Ovary (tissue), 7 donors: ENCODE measurements at regions not wholly inside any gene's neighbourhood (a gene's known extent, or its start where the extent isn't known, plus 50 kb on each side); places are given as distances from the start of the nearest gene placed in this dataset.

ENCODE experiments used
- DNase-seq, 5 donors: peaks; one replicate each; pipeline ENCODE4 v3.0.0-alpha.2; 2019 to 2020
- H3K27ac ChIP-seq, 2 donors: fragments of 200-600 bp; one replicate each; pipeline versions ENCODE4 v1.5.1 to v1.8.0; 2019 to 2022
- H3K27me3 ChIP-seq: fragments of 200-600 bp; one replicate; pipeline ENCODE4 v1.8.0; 2022
- H3K36me3 ChIP-seq: fragments of 200-600 bp; sonication (generic); one replicate; pipeline ENCODE4 v1.5.1; 2019
- H3K4me1 ChIP-seq: one replicate; pipeline ENCODE4 v1.8.1; 2013; ENCODE audit warnings: mild to moderate bottlenecking, moderate library complexity; ENCODE audit not compliant: insufficient read depth
- H3K4me3 ChIP-seq: fragments of 200-600 bp; sonication (generic); one replicate; pipeline ENCODE4 v1.5.1; 2017
- H3K9me3 ChIP-seq, 2 donors: fragments of 200-600 bp in 1 of 2; sonication (generic) in 1 of 2; one replicate each; pipeline versions ENCODE4 v1.5.1 to v1.8.1; 2013 to 2019; ENCODE audit warnings: mild to moderate bottlenecking in 1 of 2, moderate library complexity in 1 of 2
- CTCF ChIP-seq, 3 donors: fragments of 450-650 bp in 2 of 3; fragments of 200-600 bp in 1 of 3; IDR thresholded peaks; one replicate each; pipeline versions ENCODE4 v1.5.1 to v1.8.0; 2016 to 2022; ENCODE audit warnings: antibody characterized with exemption in 3 of 3, mild to moderate bottlenecking in 1 of 3
- EP300 ChIP-seq: sonication (generic); formaldehyde crosslinking; IDR thresholded peaks from one replicate; pipeline ENCODE4 v1.6.1; 2017; ENCODE audit warnings: antibody characterized with exemption
- POLR2A ChIP-seq: fragments of 450-650 bp; IDR thresholded peaks from one replicate; pipeline ENCODE4 v1.6.1; 2017; ENCODE audit warnings: antibody characterized with exemption, mild to moderate bottlenecking, moderate library complexity
- WGBS, 3 donors: extraction: QIAGEN DNeasy Blood & Tissue Kit in 1 of 3; methylation state at CpG; one replicate each; pipeline versions ENCODE4 v1.1.5 to v1.1.7; 2013 to 2017; 5-methylcytosine and 5-hydroxymethylcytosine counted together
- intact Hi-C, 4 donors: fragments of 100-400 bp; cut with DNase I; formaldehyde crosslinking; loops; one replicate each; pipeline versions ENCODE4 v1.11.0 to v1.15.1; 2022 to 2023
- donor health status: DM: no; HTN: no; CAD: no; lungs with moderate emphysema.
- donor health status: DM: no; HTN: no; CAD: no.
- donor health status: Bipolar disorder and iron deficiency.
- donor health status: DM: no; HTN: no; CAD: no.
- donor health status: DM: yes; HTN: yes; CAD: no.

DNA sequence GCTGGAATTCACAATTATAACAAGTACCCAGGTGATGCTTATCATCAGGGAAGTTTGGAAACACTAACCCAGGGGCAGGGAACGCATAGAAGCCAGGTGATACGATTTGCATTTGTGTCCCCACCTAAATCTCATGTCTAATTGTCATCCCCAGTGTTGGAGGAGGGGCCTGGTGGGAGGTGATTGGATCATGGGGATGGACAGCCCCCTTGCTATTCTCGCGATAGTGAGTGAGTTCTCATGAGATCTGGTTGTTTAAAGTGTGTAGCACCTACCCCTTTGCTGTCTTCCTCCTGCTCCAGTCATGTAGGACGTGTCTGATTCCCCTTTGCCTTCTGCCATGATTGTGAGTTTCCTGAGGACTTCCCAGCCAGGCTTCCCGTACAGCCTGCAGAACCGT lies 276.3 kb downstream of the UTP18 start:
- H3K36me3 ChIP-seq, result no peaks in the 10 kb centered on the region
- no peaks in the 10 kb centered on the region for H3K27me3 ChIP-seq
- no peaks in the 10 kb centered on the region for H3K4me1 ChIP-seq
- no peak for DNase-seq
- no peaks in the 10 kb centered on the region for H3K9me3 ChIP-seq
- intact Hi-C loops, result loop anchor here in 1 of 4 donors (10.0 kb wide), 1 partner anchor 242 kb away; no protein-coding TSS in a partner anchor
- no peak overlapping the region for H3K4me3 ChIP-seq
- 82 to 87% (median 83%) methylated on average over 7 of the region's 7 CpGs for WGBS, 3 donors
- no peak for TF ChIP-seq CTCF (IDR thresholded peaks at IDR 0.05)
- TF ChIP-seq EP300, result no peak
- no peak for TF ChIP-seq POLR2A
- H3K27ac ChIP-seq, result no peak overlapping the region

GRCh38 chr17:51537996-51538550 lies 277.7 kb downstream of the UTP18 start:
- no peak overlapping the region for H3K27ac ChIP-seq
- TF ChIP-seq EP300, result no peak
- no peaks in the 10 kb centered on the region for H3K9me3 ChIP-seq
- H3K4me3 ChIP-seq, result no peak overlapping the region
- 88 to 91% (median 90%) methylated on average over 7 of the region's 7 CpGs for WGBS, 3 donors
- intact Hi-C loops, result loop anchor here in 1 of 4 donors (10.0 kb wide), 1 partner anchor 243 kb away; no protein-coding TSS in a partner anchor
- no peaks in the 10 kb centered on the region for H3K4me1 ChIP-seq
- H3K36me3 ChIP-seq, result no peaks in the 10 kb centered on the region
- no peak for DNase-seq
- no peaks in the 10 kb centered on the region for H3K27me3 ChIP-seq

- H3K36me3 ChIP-seq, result no peaks in the 10 kb centered on the region
- 92 to 97% (median 93%) methylated on average over 6 of the region's 6 CpGs for WGBS, 3 donors
- no peak overlapping the region for H3K27ac ChIP-seq
- DNase-seq, result no peak
- H3K27me3 ChIP-seq, result no peaks in the 10 kb centered on the region
- no peaks in the 10 kb centered on the region for H3K4me1 ChIP-seq
- TF ChIP-seq POLR2A (no peak), EP300 (no peak), CTCF (IDR thresholded peaks at IDR 0.05) (no peak)
- H3K9me3 ChIP-seq, result no peaks in the 10 kb centered on the region
- intact Hi-C loops, result no loop called here
- H3K4me3 ChIP-seq, result no peak overlapping the region
These were observed 279.8 kb downstream of the UTP18 start for GRCh38 chr17:51540151-51540550.

DNA sequence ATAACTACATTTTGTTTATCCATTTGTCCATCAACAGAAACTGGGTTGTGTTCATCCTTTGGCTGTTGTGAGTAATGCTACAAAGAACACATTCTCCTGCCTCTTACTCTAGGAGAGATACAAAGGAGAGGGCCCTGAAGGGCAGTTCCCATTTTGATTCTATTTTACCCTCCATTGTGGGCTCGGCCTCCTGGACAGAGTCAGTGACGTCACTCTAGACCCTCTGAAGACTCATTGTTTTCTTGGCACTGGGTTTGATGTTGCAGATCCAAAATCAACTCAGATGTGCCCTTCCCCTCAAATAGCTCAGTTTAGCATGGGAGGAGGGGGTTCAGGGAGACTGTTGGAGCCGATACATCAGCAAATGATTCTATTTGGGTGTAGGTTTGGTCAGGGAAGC lies 280.9 kb downstream of the UTP18 start:
- H3K4me3 ChIP-seq, result no peak overlapping the region
- WGBS, 3 donors, result 85 to 88% (median 88%) methylated on average over 3 of the region's 3 CpGs
- no peak for TF ChIP-seq EP300
- TF ChIP-seq CTCF (IDR thresholded peaks at IDR 0.05), result no peak
- no peak for TF ChIP-seq POLR2A
- H3K27ac ChIP-seq, result no peak overlapping the region
- intact Hi-C loops, result no loop called here
- no peak for DNase-seq
- no peaks in the 10 kb centered on the region for H3K27me3 ChIP-seq
- H3K4me1 ChIP-seq, result no peaks in the 10 kb centered on the region
- H3K9me3 ChIP-seq, result no peaks in the 10 kb centered on the region
- H3K36me3 ChIP-seq, result no peaks in the 10 kb centered on the region

DNA sequence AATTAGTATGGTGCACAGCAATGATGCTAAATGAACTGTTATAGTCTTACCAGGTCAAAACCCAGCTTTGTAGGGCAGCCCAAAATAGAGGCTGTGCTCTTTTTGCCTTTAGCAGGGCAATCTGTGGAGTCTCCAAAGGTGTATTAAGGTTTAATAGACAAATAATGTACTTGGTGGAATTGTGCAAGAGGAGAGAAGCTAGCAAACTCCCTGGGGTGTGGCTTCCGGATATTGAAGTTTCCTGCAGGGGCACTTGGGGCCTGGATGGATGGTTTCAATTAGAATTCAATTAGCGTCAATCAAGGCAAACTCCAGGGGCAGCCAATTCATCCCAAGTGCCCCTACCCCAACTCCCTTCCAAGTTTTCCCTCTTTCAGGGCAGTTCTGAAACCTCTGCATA lies 285.8 kb downstream of the UTP18 start:
- Histone ChIP-seq H3K36me3 (no peaks in the 10 kb centered on the region), H3K27ac (no peak overlapping the region), H3K27me3 (no peaks in the 10 kb centered on the region), H3K4me1 (no peaks in the 10 kb centered on the region), H3K9me3 (no peaks in the 10 kb centered on the region), H3K4me3 (no peak overlapping the region)
- intact Hi-C loops, result no loop called here
- WGBS, 3 donors, result 93 to 95% (median 93%) methylated on average over 2 of the region's 2 CpGs
- TF ChIP-seq EP300 (no peak), CTCF (IDR thresholded peaks at IDR 0.05) (no peak)
- DNase-seq, result no peak
